Hypothalamus (tissue), 51 donors: ENCODE measurements at regions not wholly inside any gene's neighbourhood (a gene's known extent, or its start where the extent isn't known, plus 50 kb on each side); places are given as distances from the start of the nearest gene placed in this dataset.

Experiments
- DNase-seq, 51 donors: peaks; one replicate each; lab custom pipeline; 2025; lab: John Stamatoyannopoulos, UW

DNA sequence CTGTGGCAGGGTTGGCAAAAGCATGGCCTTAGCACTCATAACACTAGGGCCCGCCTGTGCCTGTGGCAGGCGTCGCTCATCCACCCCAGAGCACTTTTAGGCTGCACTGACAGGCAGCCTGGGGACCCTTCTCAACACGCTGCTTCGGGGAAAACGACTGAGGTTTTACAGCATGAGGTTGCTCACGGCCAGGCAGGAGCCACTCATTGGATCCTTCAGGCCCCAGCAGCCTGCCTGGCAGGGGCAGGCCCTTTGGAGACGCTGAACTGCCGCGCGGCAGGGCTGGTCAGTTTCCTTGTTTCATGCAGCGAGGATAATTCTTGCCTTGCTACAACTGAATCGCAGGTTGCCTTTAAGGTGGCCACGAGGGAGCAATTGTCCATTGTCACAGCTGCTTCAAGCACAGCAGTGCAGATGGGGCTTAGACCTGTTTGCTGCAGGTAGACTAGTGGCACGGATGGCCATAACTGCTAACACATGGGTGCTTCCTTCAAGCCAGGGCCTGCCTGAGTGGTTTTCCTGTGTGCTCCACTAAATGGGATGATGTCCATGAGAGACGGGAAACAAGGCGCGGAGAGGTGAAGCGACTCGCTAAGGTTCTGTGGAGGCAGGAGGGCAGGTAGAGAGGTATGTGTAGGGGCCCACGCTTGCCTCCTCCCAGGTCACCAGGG, 49.9 kb upstream of the HS6ST1 start:
- DNase-seq, result no peak

DNA sequence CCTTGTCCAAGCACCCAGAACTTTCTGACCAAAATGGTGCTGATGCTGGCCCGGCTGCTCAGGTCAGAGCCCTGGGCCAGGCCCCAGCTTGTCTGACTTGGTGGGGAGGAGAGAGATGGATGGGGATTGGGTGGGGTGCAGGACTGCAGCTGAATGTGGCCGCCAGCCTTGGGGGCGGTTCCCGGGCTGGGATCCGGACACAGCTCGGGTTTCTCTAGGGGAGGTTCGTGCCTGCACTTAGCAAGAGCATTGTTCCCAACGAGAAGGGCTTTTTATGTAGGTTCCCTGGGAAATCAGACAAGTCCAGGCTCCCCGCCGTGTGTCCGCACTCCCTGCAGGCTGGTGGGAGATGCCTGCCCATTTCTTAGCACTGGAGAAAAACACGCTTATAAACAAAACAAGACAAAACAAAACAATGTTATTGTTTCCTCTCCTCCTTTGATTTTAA, 50.5 kb upstream of the HS6ST1 start:
- no peak for DNase-seq

DNA sequence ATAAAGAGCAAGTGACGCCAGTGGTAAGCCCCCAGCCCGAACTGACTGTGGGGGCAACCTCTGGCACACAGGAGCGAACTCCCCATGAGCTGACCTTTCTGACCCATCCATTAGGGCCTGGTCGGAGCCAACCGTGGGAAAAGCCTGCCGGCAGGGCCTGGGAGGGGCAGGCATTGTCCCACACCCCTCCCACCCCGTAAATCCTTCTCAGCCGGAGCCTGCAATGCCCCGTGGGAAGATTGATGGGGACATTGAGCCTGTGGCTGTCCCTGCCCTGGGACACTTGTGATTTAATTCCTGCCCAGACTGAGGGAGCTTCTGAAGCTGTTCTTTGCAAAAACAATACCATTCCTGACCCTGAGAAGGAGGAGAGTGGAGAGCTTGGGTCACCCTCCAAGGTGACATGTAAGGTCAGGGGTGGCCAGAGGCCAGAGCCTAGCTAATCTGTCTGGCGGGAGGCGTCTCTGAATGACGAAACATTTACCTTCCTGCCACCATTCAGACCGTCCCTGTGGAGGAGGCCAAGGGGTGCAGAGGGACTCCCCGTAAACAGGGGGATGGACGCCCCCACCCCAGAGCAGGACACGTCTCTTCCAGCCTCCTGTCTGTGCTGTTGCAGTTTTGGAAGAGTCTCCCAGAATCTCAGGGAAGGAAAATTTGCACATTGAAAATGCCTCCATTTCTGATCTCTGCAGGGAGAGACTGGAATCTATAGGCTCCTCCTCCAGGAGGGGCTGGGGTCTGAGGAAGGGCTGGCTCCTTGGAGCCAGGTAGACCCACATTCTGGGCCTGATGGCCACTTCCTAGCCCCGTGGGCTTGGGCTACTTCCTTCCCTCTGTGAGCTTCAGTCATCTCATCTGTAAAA, 51.2 kb upstream of the HS6ST1 start:
- no peak for DNase-seq

DNA sequence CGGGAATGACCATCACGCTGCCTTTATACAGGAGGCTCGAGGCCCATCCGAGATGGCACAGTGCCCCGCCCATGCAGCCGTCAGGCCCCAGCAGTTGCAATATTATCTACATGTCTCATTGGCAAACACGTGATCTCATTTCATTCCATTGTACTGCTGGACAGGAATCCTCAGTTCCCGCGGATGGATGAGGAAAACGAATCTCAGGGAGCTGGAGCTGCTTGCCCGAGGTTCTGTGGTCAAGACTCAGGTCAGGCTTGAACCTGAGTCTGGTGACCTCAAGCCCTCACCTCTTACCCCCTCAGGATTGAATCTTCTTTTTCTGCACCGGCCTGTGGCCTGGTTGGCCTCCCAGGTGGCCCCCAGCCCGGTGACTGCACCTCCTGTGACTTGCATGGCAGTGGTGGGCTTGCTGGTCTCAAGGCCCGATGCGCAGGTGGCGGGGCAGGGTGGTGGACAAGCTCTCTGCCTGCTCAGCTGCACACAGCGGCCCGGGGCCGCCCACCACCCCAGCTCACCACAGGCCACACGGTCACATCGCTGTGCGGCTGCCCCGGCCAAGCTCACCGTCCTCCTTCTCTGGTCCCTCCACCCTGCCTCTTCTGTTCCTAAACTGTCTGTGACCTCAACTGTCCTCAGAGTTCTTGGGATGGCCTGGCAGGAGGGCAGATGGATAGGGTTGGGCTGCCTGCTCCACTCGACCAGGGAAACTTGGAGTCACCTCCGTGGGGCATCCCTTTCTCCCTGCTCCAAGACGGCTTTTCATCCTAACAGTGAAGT, 52.0 kb upstream of the HS6ST1 start:
- DNase-seq, result no peak

DNA sequence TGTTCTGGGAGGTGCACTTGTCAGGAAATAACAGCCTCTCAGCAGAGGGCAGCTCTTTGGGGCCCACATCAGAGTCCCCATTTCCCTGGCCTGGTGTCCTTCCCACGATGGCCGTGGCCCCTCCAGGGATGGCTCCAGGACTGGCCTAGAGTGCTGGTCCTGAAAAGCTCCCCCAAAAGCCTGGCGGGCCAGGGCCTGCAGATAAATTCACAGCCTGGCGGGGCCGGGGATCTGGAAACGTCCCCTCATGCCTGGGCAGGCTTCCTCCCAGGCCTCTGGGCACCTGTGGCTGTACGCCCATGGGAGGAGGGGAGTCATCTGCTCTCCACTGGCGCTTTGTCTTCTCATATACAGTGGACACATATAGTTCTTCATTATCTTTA, 52.6 kb upstream of the HS6ST1 start:
- DNase-seq, result no peak

DNA sequence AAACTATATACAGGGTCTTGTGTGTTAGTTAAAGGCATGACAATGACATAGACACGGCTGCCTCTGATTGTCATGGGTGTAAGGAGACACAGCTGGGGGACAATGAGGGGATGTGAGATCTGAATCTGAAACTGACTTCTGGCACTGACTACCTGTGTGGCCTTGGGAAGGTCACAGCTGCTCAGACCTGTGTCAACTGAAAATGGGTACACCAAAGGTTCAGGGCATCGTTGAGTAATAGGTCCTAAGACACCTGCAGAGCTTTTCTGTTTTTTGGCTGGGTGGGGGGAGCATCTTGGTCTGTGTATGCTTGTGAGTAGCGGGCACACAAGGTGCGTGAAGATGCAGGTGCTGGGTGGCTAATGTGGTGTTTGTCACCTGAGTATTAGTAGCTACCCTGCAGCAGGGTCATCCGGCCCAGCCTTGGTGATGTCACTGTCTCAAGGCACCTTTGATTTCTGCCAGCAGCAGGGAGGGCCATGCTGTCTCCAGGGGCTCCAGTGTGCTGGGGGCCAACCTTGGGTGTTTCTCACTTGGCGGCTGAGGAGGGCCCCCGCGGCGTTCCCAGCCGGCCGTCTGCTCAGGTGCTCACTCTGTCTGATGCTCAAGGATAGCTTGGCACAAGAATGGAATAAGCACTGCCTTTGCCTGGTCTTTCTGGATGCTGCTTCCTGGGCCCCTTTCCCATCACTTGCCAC, 53.1 kb upstream of the HS6ST1 start:
- no peak for DNase-seq

DNA sequence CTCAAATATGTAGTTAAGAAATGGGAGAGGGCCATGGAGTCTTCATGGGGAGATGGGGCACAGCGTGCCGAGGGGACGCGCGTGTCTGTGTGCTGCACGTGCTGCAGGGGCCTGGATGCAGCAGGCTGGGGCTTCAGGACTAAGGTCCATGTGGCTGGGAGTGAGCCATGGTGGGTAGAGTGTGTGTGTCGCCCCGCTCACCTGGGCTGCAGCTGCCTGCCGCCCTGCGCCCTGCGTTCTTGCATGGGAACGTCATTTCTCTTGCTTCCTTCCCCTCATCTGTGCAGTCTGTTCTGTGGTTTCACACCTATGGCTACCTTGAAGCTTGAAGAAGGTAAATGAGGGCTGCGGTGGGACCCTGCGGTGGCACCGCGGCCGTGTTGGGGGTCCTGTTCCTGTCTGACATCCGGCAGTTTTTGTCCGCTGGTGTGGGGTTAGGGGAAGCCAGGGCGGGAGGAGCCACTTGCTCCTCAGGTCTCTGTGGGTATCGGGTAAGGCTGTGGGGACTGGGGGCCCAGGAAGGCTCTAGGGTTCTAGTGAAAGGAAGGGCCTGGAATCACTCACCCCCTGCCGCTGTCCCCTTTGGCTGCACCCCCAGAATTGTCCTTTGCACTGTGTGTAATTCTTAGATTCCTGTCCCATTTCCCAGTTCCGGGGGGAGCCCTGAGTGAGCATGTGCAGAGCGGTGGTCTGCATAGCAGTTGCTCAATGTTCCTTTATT, 54.1 kb upstream of the HS6ST1 start:
- no peak for DNase-seq

DNA sequence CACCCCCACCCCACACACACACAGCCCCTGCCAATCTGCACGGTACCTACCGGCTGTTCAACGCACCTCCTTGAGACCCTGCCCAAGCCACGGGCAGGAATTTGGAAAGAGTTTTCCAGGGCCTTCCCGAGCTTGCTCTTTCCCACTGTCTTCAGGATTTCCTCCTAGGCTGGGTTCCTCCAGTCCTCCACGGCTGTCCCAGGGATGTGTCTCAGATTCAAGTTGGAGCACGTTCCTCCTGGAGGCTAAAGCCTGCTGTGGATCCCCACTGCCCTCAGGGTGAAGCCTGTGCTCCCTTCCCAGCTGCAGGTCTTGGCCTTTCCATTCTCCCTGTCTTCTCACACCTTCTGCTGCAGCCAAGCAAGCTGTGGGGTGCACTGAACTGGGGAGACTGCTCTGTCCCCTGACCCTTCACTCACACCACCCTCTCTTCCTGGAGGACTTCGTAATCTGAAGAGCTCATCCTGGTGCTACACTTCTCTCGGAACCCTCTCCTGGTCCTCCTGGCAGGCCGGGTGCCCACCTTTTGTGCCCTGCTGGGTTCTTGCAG, 54.9 kb upstream of the HS6ST1 start:
- no peak for DNase-seq

DNA sequence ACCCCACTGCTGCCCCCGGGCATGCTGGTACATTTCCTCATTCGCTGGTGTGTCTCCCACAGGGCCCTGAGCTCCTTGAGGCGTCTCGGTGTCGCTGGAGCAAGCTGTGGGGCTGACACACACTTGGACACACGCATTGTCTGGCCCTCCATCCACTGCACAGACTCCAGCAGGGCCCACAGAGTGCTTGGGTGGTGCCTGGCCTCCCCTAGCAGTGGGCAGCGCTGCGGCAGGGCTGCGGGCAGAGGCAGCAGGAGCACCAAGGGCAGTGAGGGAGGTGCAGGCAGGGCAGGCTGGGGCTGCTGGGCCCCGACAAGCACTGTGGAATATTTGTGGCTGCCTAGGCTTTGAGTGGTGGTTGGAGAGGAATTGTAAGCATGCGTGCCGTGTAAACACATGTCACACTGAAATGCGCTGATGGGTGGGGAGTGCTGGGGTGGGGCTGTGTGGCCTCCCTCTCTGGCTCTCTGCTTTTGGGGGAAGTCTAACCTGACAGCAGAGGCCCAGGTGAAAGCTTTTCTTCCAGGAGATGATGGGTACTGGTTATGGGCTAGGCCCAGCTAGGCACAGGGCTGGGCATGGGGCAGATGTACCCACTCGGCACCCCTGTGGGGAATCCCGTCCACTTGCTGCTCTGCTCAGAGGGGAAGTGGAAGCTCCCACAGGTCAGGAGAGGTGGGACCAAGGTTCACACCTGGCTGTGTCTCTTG, 55.5 kb upstream of the HS6ST1 start:
- no peak for DNase-seq

DNA sequence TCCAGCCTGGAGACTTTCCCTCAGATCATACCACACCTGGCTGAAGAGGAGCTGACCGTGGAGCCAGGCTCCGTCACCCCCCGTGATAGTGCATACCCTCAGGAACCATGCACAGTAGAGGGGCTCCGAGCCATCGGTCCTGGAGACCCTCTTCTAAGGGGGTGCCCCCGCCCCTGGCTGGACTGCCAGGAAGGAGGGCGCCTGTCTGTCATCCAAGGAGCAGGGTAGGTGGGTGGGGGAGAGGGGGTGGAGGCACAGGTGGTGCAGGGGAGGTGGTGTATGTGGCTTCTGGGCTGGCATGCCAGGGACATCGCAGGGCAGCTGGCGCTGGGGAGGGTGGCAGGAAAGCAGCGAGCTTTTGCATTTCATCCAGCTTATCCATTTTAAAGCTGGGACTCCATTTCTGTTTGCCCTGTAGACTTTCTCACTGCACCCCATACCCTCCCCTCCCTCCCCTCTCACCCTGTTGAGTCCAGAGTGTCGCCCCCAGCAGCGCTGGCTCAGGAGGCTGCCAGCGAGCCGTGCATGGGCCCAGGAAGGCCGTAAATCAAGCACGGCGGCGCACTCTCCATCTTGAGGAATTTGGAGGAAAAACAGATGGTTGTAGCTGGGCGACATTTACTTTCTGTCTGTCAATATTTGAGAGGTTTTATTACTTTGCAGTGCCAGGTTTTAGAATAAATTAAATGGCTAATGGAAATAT, 56.2 kb upstream of the HS6ST1 start:
- no peak for DNase-seq

DNA sequence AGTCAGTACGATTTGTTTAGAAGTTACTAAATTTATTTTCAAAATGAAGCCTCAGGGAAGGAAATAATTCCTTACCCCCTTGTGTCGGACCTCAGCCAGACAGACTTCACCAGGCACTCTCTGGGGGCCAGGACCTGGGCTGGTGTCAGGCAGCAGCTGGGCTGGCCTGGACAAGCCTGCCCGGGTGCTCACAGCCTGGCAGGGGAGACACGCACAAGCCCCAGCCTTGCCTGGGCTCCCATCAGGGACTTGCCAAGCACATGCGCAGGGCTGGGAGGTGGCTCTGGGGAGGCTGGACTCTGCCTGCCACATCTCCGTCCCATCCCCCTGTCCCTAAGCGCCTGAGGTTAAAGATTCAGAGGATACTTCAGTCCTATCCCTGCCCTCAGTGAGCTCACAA, 56.8 kb upstream of the HS6ST1 start:
- no peak for DNase-seq

DNA sequence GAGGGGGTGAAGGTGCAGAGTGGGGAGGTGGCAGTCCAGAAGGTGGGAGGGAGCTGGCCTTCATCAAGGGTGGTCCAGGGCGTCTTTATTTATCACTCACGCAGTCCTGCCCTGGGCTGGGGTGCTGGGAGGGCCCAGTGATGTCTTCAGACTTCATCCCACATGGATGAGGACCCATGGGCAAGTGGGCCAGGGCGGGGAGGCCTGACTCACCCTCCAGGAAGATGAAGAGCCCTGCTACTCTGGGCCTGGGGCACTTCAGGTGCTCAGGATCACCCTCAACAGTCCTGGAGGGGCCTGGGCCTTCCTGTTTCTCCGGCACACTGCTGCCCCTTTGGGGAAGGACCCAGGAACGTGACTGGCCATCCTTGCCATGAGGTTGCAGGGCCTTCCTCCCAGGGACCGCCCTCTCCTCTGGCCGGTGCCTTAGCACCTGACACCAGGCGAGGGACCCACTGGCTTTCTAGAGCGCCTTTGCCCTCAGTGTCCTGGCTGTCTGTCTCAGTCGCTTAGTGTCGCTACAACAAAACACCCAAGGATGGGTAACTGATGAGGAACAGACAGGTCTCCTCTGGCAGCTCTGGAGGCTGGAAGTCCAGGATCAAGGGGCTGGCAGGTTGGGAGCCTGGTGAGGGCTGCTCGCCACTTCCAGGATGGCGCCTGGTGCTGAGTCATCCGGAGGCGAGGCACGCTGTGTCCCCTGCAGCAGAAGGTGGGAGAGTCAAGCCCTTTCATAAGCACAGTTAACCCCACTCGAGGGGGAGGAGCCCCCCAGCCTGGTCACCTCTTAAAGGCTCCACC, 57.8 kb upstream of the HS6ST1 start:
- DNase-seq, result no peak

DNA sequence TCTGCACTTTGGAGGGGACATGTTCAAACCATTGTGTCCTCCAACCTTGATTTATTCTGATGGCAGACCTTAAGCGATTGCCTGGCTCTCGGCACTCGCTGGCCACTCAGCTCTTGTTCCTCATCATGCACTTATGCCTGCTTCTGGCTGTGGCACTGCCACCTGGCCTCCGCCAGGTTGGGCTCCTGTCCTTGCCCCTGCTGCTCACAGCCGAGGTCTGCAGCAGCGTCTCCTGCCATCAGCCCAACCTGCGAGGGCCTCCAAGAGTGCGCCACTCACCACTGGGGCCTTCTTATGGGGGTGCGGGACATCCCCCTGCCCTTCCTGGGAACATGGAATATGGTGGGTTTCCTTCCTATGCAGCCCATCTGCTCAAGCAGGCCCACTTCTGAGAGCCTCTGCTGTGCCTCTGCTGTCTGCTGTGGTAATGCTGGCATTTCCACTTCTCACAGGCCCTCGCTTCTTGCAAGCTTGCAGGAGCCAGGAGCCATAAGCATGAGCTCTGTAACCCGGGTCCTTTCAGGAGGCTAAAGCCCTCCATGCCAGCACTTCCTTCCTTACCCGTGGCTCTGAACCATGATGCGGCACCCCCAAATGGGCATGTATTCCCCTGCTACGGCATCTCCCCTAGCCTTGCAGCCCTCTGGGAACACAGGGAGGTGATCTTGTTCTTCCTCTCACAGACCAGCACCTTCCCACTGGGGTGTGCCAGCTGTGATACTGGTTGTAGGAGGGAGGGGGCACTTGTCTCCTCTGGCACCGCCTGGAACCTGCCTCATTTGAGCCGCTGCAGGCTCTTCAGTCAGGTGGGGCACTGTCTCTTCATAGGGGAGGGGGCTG, 58.6 kb upstream of the HS6ST1 start:
- DNase-seq, result no peak

DNA sequence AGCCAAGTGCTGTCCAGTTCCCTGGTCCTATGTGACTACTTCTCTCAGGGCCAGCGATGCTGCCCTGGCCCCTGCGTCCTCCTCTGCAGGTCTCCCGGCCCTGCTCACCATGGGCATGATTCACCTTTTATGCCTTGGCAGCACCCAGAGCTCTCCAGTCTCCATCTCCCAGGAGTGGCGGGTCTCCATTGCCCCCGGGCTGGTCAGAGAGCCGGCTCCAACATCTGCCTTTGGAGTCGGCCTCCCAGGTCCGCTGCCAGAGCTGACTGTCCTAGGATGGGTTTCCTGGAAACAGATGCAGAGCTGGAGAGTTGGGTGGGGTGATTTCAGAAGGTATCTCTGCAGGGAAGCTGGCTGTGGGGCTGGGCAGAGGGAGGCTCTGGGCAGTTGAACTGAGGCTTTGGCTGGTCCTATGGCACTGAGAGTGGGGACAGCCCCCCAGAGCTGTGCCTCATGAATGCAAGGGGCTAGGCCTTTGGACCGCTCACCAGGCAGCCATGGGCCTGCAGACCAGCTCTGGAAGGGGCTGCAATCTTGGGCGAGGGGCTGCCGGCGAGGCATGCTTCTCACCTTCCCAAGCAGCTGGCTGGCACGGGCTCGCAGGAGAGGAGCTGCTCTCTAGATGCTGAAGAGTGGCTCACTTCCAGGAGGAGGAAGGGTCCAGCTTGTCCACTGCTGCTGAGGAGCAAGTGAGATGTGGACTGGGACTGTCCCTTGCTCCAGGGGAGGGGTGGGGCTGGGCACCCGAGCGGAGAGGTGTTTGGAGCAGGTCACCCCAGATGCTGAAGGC, 59.8 kb upstream of the HS6ST1 start:
- no peak for DNase-seq

DNA sequence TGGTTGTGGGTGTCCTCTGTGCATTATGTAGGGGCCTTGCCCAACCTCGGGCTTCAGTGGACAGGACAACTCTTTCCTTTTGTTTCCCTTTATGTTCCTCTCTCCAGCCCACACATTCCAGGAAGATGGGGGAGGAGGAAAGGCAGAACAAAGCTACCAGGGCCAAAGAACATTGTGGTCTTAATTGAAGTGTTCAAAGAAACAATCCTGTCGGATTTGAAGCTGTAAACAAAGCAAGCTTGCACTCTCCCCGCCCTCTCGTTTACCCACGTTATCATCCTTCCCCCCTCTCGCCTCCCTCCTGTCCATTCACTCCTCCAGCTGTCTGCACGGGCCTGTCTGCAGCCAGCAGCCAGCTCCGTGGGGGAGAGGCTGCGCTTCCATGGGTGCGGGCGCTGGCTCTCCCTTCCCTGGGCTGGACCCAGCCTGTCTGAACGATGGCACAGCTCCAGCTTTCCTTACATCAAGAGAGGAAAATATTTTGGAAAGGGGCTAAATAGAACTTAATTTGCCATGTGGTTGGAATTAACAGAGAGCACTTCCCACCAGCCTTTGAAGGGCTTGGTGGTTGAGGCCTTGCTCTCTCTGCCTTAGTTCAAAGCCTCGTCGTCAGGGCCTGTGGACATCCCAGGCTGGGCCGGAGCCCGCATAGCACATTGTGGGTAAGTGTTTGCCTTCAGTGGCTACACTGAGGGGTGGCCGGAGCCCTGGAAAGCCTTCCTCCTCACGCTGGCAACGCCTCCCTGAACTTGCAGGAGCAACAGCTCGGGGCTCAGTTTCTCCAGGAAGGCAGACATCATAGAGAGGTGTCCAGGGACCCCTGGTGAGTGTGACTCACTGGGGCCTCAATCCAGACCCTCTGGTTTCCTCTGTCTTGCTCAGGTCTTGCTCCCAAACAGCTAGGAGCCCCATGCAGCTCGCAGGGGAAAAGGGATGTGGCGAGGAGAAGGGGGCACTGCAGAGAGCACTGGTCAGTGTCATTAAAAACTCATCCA, 60.6 kb upstream of the HS6ST1 start:
- peak in 2 of 51 donors; percentile 2 to 18 for DNase-seq
